HG03108 (cell line): ENCODE measurements at regions not wholly inside any gene's neighbourhood (a gene's known extent, or its start where the extent isn't known, plus 50 kb on each side); places are given as distances from the start of the nearest gene placed in this dataset.
A peak's percentile ranks its signal among the peaks of the same experiment; 100 is the strongest.

Source experiments
- ATAC-seq: cut with Tn5 transposase; IDR thresholded peaks from one replicate; pipeline ENCODE4 v1.9.1; 2021; ENCODE audit warnings: moderate library complexity; ENCODE audit not compliant: unreplicated experiment

DNA sequence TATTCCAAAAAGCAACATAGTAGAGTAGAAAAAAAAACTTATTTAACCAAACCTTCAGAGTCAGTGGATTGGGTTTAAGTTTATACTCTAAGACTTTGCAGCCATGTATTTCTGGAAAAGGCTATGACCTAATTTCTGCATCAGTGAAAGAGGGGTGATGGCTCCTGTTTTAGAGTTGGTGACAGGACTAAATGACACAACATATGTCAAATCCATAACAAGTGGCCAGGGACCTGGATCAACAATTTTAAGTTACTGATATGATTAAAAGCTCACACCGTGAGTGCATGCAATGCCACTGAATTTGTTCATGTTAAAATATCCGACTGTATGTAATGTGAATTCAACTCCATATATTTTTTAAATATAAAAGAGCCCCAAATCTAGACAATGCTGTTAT is 390.6 kb downstream of the TNS3 start:
- no peak for ATAC-seq

GRCh38 chr7:47190462-47190861 is 391.4 kb downstream of the TNS3 start:
- ATAC-seq = no peak

- no peak for ATAC-seq
Measured at GRCh38 chr7:47188653-47189315, 393.1 kb downstream of the TNS3 start.

DNA sequence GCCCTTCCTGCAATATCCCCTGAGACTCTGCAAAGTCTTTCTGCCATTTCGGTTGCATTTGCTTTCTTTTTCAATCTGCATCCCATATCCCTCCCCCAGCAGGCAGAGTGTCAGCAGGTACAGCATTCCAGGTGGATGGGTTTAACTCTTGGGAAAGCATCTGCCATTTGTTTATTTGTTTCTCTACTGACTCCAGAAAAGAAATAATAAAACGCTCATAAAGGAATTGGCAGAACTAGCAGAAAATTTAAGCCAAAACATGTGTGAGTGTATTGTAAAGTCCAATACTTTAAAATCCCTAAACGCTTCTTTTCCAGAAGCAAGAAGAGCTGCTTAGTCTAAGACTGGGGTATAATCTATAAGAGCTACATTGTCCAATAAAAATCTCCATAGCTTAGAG is 393.8 kb downstream of the TNS3 start:
- ATAC-seq = no peak

DNA sequence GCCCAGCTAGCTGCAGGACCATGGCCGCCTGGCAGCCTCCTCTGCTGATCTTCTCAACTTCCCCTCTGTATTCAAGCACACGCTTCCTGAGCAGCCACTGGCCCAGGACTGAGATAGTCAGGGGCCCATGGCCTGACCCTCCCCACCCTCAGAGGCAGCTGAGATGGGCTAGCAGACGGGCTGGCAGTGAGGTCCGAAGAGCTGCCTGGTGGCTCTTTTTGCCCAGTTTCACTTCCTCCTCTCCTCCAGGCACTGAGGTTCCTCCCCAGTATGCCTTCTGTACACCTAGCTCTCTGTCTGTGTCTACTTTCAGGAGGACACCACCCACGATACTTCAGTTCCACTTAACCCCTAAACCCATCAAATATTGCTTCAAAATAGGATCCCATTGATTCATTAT is 395.6 kb downstream of the TNS3 start:
- ATAC-seq = peak; percentile 90

GRCh38 chr7:47185839-47186238 is 396.1 kb downstream of the TNS3 start:
- no peak for ATAC-seq

- ATAC-seq = no peak
Measured at GRCh38 chr7:47185170-47185569, 396.7 kb downstream of the TNS3 start.

DNA sequence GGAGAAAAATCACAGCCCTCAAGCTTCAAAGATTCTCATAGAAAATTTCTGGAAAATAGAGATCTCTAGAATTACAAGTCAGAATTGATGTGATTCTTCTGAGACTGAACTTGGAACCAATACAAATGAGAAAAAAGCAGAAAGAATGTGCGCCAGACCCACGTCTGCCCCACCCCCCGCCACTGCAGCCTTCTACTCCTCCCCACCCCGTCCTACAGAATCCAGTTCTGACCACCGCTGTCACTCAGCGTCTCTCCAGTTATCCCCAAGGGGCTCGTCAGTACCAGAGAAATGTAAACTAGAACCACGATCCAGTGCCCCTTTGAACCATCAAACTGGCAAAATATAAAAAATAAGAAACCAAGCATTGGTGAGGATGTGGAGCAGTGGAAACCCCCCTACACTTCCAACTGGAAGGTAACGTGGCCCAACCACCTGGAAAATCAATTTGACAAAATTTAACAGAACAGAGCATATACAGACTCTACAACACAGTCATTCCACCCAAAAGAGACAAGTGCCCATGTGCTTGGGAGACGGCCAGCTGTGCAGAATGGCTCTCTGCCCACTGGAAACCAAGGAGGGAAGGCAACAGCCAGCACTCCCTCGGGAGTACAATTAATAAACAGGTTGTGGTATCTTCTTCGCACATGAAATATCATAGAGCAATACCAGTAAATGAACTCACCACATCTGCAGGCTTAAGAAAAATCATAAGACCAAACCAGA is 397.9 kb downstream of the TNS3 start:
- ATAC-seq = no peak

DNA sequence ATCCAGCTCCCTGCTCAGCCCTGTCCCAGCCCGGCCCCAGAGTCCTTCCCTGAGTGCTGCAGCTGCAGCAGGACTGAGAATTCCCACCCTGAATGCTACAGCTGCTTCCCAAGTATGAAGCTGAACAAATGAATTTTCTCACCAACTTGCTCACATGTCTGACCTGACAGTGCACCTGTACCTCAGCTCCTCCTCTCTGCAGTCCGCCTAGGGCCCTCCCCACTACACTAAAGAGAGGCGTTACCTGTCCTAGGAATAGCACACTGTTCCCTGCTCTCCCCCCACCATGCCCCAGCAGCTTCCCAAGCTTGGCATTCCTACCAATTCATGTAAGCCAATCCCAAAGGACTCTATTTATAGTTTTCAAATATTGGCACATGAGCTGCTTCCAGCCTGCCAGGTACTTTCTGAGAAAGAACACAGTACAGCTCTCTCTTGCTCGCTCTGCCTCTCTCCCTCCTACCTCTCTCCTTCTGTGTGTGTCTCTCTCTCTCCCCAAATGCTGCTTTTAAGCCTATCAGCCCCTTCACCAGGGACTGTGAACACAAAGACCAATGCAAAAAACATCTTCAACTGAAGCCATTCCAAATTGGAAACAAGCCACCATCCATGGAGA is 400.1 kb downstream of the TNS3 start:
- ATAC-seq = no peak

DNA sequence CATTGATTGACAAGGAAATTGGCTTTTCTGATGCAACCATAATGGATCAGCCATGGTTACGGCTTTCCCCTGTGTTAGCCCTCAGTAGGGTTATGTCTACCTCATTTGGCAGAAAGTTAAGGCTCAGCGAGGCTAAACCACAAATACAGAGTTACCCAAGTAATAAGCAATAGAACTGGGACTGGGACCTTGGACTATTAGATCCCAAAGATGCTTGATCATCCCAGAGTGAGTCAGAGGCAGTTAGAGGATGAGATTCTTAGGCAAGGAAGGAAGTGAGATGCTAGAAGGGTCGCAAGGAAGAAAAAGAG is 401.4 kb downstream of the TNS3 start:
- no peak for ATAC-seq

DNA sequence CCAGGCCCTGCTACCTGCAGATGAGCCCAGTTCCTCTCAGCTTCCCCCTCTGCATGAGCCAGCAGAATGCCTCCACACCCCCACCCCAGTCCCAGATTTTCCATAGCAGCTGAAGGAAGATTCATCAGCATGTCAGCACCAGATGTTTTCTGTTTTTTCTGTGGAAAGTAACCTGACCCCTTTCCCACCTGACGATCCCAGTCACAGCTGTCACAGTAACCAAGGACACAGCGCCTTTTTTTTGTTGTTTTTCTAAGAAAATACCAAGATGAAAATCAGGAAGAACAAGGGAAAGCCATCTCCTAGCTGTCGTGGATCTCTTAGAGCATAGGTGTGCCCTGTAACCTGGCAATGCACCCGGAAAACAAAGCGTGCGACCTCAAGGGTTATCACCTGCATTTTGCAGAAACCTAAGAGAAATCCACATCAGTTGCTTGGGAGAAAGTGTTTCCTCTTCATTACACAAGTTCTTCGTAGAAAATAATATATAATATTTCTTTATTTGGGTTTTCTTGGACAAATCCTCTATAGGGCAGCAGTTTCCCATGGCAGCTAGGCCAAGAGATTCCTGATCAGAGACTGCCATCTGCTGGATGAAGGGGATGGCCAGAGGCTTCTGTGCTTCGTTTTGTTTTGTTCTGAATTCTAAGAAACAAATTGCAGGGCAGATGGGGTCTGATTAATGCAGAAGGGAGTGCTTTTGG is 401.9 kb downstream of the TNS3 start:
- ATAC-seq = no peak

DNA sequence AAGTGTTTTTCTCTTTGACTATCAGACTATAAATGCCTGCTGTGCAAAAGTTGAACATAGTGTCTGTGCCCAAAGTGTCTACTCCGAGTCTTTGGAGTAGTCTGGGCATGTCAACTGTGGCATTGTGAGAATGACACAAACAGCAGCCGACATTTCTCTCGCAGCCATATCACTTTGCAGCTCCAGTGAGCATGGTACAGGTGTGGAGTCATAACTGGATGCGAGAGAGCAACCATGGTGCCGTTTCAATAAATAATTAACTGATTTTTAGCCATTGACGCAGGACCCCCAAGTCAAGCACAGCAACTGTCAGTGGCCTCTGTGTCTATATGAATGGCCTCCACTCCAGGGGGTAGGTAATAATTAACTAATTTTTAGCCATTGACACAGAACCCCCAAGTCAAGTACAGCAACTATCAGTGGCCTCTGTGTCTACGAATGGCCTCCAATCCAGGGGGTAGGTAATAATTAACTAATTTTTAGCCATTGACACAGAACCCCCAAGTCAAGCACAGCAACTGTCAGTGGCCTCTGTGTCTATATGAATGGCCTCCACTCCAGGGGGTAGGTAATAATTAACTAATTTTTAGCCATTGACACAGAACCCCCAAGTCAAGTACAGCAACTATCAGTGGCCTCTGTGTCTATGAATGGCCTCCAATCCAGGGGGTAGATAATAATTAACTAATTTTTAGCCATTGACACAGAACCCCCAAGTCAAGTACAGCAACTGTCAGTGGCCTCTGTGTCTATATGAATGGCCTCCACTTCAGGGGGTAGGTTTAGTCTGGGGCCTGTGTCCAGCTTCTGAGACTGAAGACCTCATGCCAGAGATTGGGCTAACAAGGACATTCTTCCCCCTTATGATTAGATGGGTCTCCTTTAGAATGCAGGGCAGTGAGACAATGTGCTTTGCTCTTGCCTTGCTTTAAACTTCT is 409.0 kb downstream of the TNS3 start:
- peak; percentile 86 for ATAC-seq

DNA sequence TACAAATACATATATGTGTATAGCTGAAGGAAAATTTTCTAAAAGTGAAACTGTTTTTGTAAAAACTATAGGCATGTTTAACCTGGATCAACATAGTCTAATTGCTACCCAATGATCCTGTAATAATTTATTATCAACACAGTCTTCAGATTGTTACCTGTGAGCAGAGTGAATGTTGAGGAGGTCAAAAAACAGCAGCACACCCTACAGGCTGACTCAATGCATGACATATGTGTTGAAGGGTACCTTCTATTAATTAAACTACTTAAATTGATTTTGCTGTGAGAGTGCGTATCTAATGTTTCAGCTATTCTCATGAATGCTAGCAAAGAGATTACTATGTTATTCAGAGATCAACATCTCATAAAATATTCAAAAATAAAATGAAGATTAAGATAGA is 411.4 kb downstream of the TNS3 start:
- ATAC-seq = no peak

DNA sequence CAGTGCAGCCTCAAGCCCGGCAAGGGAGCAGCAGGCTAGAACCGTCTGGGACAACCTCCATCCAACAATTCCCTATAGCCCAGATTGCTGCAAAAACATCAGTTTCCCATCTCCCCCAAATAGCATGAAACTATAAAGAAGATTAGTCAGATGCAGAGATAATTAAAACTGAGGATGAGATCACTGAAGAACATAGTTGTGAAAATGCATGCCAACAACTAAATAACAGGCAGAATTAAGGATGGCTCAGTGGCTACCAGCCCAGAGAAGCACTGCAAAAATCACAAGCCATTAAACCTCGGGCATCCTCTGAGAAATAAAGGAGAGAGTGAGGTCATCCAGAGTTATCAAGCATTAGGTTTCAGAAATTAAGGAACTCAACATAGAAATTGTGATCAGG is 427.1 kb downstream of the TNS3 start:
- no peak for ATAC-seq

DNA sequence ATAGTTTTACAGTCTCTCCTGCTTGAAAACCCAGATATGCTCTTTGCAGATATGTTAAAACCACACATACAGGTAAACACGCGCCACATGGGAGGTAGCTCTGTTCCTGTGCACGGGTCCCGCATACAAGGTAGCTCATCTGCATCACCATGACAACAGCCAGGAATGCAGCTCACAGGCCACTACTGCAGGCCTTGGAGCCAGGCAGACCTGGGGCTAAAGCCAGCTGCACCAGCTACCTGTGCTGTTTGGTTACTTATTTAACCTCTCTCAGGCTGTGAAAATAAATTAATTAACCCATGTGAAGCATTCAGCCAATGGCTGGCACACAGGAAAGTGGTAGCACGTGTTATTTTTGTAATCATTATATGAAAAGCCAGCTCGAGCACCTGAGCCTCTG is 428.3 kb downstream of the TNS3 start:
- no peak for ATAC-seq

- no peak for ATAC-seq
Measured at GRCh38 chr7:47153058-47153457, 428.9 kb downstream of the TNS3 start.

- no peak for ATAC-seq
Measured at GRCh38 chr7:47152307-47152706, 429.6 kb downstream of the TNS3 start.

DNA sequence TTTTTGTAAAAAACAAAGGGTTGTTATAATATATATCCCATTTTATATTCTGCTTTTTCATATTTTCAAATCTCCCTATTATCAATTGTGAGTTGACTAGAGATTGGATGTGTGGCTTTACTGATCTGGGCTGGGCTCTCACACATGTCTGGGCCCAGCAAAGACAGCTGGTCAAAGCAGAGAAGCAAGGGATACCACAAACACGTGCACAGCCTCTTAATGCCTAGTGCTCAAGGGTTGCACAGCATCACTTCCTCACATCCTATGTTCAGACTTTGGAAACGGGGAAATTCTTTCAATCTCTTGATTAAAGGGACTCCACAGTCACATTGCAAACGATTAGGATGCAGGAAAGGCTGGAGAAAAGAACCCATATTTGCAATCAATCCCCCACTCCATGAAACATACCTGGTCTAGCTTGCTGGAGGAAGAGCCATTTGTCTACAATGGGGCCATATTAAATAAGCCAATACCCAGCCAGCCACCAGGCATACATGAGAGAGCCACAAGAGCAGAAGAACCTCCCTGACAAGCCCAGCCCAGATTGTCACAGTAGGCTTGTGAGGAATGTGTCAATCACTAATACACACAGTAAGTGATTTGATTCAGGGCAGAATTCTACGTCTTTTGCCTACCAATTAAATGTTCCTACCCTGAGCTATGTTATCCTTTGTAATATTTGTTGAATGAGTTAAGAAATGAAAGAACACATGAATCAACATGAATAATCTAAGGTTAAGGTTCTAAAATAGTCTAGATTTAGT is 431.2 kb downstream of the TNS3 start:
- ATAC-seq = no peak

- peak; percentile 4 for ATAC-seq
Measured at GRCh38 chr7:47149971-47150370, 431.9 kb downstream of the TNS3 start.

DNA sequence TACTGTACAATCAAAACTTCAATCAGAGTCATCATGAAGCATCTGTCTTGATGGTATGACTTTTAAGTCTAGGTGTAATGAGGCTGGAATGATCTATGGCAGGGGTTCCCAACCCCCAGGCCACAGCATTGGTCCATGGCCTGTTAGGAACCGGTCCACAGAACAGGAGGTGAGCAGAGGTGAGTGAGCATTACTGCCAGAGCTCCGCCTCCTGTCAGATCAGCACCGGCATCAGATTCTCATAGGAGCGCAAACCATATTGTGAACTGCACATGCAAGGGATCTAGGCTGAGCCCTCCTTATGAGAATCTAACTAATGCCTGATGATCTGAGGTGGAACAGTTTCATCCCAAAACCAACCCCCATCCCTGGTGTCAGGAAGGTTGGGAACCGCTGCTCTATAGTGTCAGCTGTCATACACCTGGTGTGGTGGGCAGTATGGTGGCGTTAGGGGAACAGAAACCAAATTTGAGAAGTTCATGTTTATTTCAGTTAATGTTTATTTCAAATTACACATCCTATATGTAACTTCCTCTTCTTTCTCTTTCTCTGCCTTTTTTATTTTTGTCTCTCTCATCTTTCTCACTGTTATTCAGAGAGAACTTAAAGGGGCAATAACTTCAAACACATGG is 432.6 kb downstream of the TNS3 start:
- peak; percentile 46 for ATAC-seq
